Immature natural killer cell (primary cell): ENCODE measurements at regions not wholly inside any gene's neighbourhood (a gene's known extent, or its start where the extent isn't known, plus 50 kb on each side); places are given as distances from the start of the nearest gene placed in this dataset.
"Not testable (repeated sequence)": the region's sequence is repeated elsewhere in the genome, so short reads cannot be mapped to it uniquely, and the experiment has no call there.

Source experiments
- DNase-seq, 3 donors: peaks; one replicate each; pipeline ENCODE4 v3.0.0; 2022; ENCODE audit warnings: mixed read lengths in 1 of 3
- H3K27ac Mint-ChIP-seq, 6 donors: one replicate each; pipeline ENCODE4 v1.8.0; 2020; ENCODE audit warnings: mixed read lengths in 6 of 6, mild to moderate bottlenecking in 5 of 6, inconsistent platforms in 4 of 6, moderate library complexity in 3 of 6
- H3K27me3 Mint-ChIP-seq, 3 donors: one replicate each; pipeline ENCODE4 v1.8.0; 2020 to 2021; ENCODE audit warnings: low read depth in 3 of 3, mild to moderate bottlenecking in 3 of 3, mixed read lengths in 3 of 3, moderate library complexity in 3 of 3, inconsistent platforms in 1 of 3
- H3K36me3 Mint-ChIP-seq, 3 donors: one replicate each; pipeline ENCODE4 v1.8.0; 2020; ENCODE audit warnings: mixed read lengths in 3 of 3, inconsistent platforms in 2 of 3, mild to moderate bottlenecking in 2 of 3
- H3K4me1 Mint-ChIP-seq, 2 donors: one replicate each; pipeline ENCODE4 v1.8.0; 2020; ENCODE audit warnings: inconsistent platforms in 2 of 2, mild to moderate bottlenecking in 2 of 2, mixed read lengths in 2 of 2, moderate library complexity in 1 of 2
- H3K4me3 Mint-ChIP-seq, 5 donors: one replicate each; pipeline ENCODE4 v1.8.0; 2020; ENCODE audit warnings: mild to moderate bottlenecking in 5 of 5, mixed read lengths in 5 of 5, inconsistent platforms in 3 of 5, moderate library complexity in 3 of 5
- H3K9me3 Mint-ChIP-seq, 6 donors: one replicate each; pipeline ENCODE4 v1.8.0; 2020; ENCODE audit warnings: mild to moderate bottlenecking in 6 of 6, mixed read lengths in 6 of 6, inconsistent platforms in 4 of 6, moderate library complexity in 3 of 6

DNA sequence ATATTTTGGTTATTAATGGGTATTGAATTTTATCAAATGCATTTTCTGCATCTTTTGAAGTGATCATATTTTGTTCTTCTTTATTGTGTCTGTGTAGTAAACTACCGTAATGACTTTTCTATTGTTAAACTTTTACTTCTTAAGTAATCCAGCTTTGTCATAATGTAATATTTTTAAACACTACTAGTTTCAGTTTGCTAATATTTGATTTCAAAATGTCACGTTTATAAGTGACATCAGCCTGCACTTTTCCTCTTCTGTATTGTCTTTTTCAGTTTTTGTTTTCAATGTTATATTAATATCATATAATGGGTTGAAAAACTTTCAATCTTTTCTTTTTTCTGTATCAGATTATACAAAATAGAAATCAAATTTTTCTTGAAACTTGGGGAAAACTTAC is 71.6 kb upstream of the ANKRD1 start:
- Mint-ChIP-seq H3K9me3 (no peaks in the 10 kb centered on the region), H3K4me1 (no peaks in the 10 kb centered on the region), H3K36me3 (no peaks in the 10 kb centered on the region), H3K27ac (no peak overlapping the region), H3K27me3 (peaks cover 0 to 5% (median 3%) of the 10 kb centered on the region in 3 donors), H3K4me3 (no peak overlapping the region)
- DNase-seq: no peak

DNA sequence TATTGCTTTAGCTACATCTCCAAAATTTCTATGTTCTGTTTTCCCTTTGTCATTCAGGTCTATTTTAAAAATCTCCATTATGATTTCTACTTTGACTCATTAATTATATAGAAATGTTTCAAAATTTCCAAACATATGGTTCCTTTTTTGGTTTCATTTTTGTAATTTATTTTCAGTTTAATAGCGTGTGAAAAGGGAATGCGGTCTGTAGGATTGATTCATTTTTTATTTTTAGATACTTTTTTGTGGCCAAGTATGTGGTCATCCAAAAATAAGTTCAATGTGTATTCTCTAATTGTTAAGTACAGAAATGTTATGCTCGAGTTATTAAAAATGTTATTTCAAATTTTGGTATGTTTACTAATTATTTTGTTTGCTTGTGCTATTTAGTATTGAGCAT is 72.5 kb upstream of the ANKRD1 start:
- no peak for DNase-seq
- Mint-ChIP-seq H3K4me1 (no peaks in the 10 kb centered on the region), H3K27me3 (peaks cover 0 to 5% (median 3%) of the 10 kb centered on the region in 3 donors), H3K4me3 (no peak overlapping the region), H3K36me3 (no peaks in the 10 kb centered on the region), H3K27ac (no peak overlapping the region), H3K9me3 (no peaks in the 10 kb centered on the region)

DNA sequence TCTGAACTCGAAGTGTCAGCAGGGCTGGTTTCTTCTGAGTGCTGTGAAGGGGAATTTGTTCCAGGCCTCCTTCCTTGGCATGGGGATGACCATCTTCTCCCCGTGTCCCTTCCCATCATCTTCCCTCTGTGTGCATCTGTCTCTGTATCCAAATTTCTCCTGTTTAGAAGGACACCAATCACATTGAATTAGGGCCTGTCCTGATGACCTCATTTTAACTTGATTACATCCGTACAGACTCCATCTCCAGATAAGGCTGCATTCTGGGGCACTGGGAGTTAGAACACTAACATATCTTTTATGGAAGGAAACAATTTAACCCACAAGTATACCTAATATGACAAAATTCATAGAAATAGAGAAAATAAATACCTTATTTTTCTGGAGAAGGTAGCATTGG is 76.8 kb upstream of the ANKRD1 start:
- no peaks in the 10 kb centered on the region for H3K4me1 Mint-ChIP-seq
- peaks cover 3 to 9% (median 3%) of the 10 kb centered on the region in 3 donors for H3K27me3 Mint-ChIP-seq
- H3K9me3 Mint-ChIP-seq: no peaks in the 10 kb centered on the region
- H3K36me3 Mint-ChIP-seq: no peaks in the 10 kb centered on the region
- no peak for DNase-seq
- no peak overlapping the region for H3K27ac Mint-ChIP-seq
- no peak overlapping the region for H3K4me3 Mint-ChIP-seq

DNA sequence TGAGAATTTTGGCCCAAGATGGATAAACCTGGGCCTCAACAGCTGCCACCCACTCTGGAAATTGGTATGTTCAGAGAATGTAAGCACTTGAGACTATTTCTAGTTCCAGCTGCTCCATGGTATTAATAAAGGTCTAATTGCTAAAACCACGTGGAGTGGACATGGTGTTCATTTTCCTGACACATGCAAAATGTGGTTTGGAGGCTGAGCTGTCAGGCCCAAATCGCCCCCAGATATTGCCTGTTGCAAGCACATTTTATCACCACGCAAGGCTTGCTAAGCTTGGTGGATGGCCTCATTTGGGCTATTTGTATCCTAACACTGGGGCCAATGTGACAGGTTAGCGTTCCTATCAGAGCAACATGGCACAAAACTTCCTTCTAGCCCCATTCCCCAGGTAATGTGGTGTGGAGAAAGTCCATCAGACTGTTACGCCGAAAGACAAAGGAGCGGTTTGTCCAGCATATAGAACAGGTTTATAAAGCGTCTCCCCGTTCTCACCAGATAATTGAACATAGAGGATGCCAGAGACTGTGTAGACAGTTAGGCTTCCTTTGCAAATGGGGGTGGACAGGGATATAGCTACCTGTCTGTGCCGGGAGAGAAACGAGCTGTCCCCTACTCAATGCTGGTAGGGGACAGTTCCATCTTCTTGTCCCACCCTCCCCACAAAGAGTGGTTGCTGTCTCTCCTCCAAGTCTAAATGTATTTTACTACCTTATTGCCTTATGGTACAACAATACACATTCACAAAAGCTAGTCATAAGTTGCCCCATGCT is 78.0 kb upstream of the ANKRD1 start:
- H3K27ac Mint-ChIP-seq: no peak overlapping the region
- H3K36me3 Mint-ChIP-seq: no peaks in the 10 kb centered on the region
- no peak for DNase-seq
- H3K4me1 Mint-ChIP-seq: no peaks in the 10 kb centered on the region
- H3K9me3 Mint-ChIP-seq: no peaks in the 10 kb centered on the region
- H3K27me3 Mint-ChIP-seq: peaks cover 3 to 9% (median 3%) of the 10 kb centered on the region in 3 donors
- H3K4me3 Mint-ChIP-seq: no peak overlapping the region

DNA sequence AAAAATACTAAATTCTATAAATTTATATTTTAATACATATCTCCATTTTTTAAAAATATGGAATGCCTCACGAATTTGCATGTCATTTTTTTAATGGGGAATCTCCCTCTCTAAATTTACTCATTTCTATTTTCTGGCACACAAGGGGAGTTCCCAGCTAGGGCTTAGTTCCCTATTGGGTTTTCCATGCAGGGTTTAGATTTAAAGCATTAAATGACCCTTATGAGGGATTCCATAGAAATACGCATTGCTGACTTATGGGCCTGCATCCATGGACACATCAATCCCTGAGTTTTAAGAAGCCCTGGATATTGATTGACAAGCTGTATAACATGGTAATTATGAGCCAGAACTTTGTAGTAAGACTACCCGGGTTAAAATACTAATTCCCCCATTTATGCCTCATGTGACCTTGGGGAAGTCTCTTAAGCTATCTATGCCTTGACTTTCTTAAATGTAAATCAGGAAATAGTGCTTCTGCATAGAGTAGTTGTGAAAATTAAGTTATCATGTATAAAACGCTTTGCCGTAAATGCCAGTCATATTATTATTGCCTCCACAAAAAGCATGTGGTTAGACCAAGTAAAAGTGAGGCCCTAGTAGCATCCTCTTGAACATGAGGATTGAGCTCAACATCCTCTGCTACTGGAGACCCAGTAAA is 78.8 kb upstream of the ANKRD1 start:
- H3K36me3 Mint-ChIP-seq: no peaks in the 10 kb centered on the region
- H3K27ac Mint-ChIP-seq: no peak overlapping the region
- no peaks in the 10 kb centered on the region for H3K9me3 Mint-ChIP-seq
- H3K27me3 Mint-ChIP-seq: peaks cover 3 to 9% (median 4%) of the 10 kb centered on the region in 3 donors
- H3K4me1 Mint-ChIP-seq: no peaks in the 10 kb centered on the region
- H3K4me3 Mint-ChIP-seq: no peak overlapping the region
- DNase-seq: no peak

DNA sequence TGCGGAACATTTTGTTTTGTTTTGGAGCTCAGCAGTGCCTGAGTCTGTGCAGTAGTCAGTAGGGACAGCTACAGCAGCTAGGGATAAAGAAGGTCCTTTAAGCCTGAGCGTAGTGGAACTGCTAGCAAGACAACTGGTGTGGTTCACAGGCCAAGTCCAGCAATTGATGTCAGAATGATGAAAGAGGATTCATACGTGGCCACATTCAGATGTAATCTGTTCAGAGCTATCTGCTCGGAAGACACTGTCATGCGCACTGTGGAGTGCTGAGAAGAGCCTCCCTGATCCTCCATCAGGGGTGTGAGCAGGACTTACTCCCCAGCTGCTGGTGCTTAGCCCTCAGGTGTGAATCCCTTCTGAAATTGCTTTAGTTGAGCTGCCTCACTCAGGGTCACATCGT is 79.6 kb upstream of the ANKRD1 start:
- DNase-seq: no peak
- Mint-ChIP-seq H3K4me1 (no peaks in the 10 kb centered on the region), H3K9me3 (no peaks in the 10 kb centered on the region), H3K27ac (no peak overlapping the region), H3K27me3 (peaks cover 3 to 12% (median 4%) of the 10 kb centered on the region in 3 donors), H3K36me3 (no peaks in the 10 kb centered on the region), H3K4me3 (no peak overlapping the region)

DNA sequence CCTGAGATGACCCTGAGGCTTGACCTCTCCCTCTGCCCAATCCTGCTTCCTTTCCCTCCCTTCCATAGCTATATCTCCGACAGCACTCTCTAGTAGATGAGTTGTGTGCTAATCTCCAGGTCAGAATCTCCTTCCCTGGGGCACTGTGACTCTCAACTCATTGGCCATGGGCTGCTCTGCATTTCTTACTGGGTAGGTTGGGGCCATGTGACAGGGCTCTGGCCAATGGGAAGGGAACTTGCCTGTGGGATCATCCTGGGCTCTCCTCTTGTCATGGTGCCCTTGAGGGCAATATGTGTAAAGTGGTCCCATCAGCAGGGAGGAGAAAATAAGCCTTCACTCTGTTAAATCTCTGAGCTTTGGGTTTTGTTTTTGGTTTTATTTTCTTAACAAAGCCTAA is 80.1 kb upstream of the ANKRD1 start:
- H3K36me3 Mint-ChIP-seq: no peaks in the 10 kb centered on the region
- DNase-seq: no peak
- H3K27ac Mint-ChIP-seq: no peak overlapping the region
- H3K27me3 Mint-ChIP-seq: peaks cover 0 to 9% (median 4%) of the 10 kb centered on the region in 3 donors
- H3K4me1 Mint-ChIP-seq: no peaks in the 10 kb centered on the region
- no peaks in the 10 kb centered on the region for H3K9me3 Mint-ChIP-seq
- no peak overlapping the region for H3K4me3 Mint-ChIP-seq

DNA sequence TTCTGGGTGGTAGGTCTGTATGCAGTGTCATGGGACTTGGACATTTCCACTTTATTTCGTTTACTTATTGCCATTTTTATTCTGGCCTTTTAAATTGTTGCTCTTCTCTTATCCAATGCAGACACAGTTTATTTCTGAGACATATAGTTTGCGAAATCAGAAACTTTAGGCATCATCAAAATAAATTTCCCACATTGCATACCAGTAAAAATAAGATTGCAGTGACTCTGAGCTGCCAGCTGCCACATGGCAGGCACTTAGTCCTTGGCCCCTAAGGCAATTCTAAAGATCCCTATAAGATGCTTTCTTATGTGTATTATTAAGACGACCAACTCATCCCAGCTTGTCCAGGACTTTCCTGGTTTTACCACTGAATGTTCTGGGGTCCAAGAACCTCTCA is 81.8 kb upstream of the ANKRD1 start:
- Mint-ChIP-seq H3K27me3 (peaks cover 0 to 7% (median 4%) of the 10 kb centered on the region in 3 donors), H3K9me3 (no peaks in the 10 kb centered on the region), H3K4me1 (peaks cover 9 to 15% of the 10 kb centered on the region in 2 donors), H3K27ac (no peak overlapping the region), H3K4me3 (no peak overlapping the region), H3K36me3 (no peaks in the 10 kb centered on the region)
- DNase-seq: no peak

DNA sequence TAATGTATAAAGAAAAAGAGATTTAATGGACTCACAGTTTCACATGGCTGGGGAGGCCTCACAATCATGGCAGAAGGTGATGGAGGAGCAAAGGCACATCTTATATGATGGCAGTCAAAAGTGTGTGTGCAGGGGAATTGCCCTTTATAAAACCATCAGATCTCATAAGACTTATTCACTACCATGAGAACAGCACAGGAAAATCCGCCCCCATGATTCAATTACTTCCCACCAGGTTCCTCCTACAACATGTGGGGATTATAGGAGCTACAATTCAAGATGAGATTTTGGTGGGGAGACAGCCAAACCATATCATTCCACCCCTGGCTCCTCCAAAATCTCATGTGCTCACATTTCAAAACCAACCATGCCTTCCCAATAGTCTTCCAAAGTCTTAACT is 82.5 kb upstream of the ANKRD1 start:
- H3K4me1 Mint-ChIP-seq: peaks cover 9 to 22% of the 10 kb centered on the region in 2 donors
- H3K27ac Mint-ChIP-seq: not testable (repeated sequence)

DNA sequence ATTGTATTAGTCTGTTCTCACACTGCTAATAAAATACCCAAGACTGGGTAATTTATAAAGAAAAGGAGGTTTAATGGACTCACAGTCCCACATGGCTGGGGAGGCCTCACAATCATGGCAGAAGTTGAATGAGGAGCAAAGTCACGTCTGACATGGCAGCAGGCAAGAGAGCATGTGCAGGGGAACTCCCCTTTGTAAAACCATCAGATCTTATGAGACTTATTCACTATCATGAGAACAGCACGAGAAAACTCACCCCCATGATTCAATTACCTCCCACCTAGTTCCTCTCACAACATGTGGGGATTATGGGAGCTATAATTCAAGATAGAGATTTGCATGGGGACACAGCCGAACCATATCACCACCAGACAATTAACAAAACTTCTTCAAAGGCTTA is 84.4 kb upstream of the ANKRD1 start:
- not testable (repeated sequence) for H3K9me3 Mint-ChIP-seq, H3K36me3 Mint-ChIP-seq

More for the DNA sequence above, 82.5 kb upstream of the ANKRD1 start:
- H3K27me3 Mint-ChIP-seq, H3K4me3 Mint-ChIP-seq, H3K9me3 Mint-ChIP-seq, DNase-seq, H3K36me3 Mint-ChIP-seq: not testable (repeated sequence)

DNA sequence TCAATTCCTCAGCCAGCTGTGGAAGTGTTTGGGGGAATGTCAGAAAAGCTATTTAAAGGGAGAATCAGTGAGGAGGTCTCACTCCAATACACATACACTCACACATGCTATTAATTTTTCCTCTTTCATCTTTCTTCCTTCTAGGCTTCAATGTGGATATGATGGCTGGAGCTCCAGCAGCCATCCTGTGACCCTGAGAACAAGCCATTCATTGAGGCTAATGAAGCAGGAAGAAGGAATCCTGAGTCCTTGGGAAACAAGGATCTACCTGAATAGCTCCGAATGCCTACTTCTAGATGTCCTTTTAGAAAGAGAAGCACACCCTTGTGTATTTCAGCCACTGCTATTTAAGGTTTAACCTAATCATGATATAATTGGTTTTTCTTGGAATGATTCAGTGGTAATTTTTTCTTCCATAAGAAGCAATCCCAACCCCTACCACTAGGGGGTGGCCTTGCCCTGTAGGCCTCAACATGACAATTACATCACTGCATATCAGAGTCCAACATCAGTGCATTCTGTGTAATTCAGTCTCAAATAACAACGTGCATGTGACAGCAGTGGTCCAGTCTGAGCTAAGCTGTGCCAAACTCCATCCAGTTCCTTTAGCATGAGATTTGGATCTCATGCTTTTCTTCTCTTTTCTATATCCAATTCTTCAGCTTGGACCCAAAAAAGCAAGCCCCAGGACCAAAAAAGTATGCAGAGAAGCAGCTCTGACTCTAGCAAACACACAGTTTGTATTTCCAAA is 85.3 kb upstream of the ANKRD1 start:
- peaks cover 9 to 22% of the 10 kb centered on the region in 2 donors for H3K4me1 Mint-ChIP-seq
- H3K27me3 Mint-ChIP-seq: peaks cover under 1 to 4% (median 2%) of the 10 kb centered on the region in 3 donors
- peak overlapping the region in 4 of 5 donors; percentile 5 to 43 (median 36) for H3K4me3 Mint-ChIP-seq
- H3K9me3 Mint-ChIP-seq: no peaks in the 10 kb centered on the region
- DNase-seq: peak; percentile 42 to 56 (median 55)
- H3K27ac Mint-ChIP-seq: no peak overlapping the region
- no peaks in the 10 kb centered on the region for H3K36me3 Mint-ChIP-seq

More for the DNA sequence above, 84.4 kb upstream of the ANKRD1 start:
- not testable (repeated sequence) for H3K27me3 Mint-ChIP-seq, H3K4me3 Mint-ChIP-seq, DNase-seq, H3K27ac Mint-ChIP-seq
- peaks cover 9 to 22% of the 10 kb centered on the region in 2 donors for H3K4me1 Mint-ChIP-seq

DNA sequence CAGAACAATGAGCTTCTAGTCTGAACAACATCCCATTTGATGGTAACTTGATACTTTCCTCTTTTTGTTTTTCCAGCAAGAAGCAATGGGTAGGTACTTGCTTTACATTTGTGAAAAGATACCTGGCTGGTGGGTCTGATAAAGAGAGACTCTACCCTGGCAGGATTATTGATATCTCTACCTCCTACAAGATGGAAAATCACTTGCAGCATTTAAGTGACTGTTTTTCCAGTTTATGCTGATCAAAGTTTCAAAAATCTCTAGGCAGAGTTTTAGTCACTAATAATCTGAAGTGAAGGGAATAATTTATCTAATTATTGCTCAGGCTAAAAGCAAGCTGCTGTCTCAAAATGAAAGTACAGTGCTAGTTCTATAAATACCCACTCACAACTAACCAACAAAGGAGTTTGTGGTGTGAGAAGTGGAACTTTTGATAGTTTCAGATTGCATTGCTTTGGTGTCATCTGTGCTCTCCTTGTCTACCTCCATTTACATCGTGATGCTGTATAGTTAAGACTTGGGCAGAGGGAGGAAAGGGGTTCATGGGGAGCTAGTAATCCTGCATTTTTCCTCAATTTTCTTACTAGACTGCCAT is 86.0 kb upstream of the ANKRD1 start:
- DNase-seq: peak; percentile 6 to 22 (median 18)
- Mint-ChIP-seq H3K4me1 (peaks cover 9 to 22% of the 10 kb centered on the region in 2 donors), H3K27me3 (peaks cover 1 to 4% (median 2%) of the 10 kb centered on the region in 3 donors), H3K9me3 (no peaks in the 10 kb centered on the region), H3K4me3 (peak overlapping the region in 4 of 5 donors; percentile 16 to 41 (median 23)), H3K27ac (peak overlapping the region in 1 of 6 donors; percentile 33), H3K36me3 (no peaks in the 10 kb centered on the region)

DNA sequence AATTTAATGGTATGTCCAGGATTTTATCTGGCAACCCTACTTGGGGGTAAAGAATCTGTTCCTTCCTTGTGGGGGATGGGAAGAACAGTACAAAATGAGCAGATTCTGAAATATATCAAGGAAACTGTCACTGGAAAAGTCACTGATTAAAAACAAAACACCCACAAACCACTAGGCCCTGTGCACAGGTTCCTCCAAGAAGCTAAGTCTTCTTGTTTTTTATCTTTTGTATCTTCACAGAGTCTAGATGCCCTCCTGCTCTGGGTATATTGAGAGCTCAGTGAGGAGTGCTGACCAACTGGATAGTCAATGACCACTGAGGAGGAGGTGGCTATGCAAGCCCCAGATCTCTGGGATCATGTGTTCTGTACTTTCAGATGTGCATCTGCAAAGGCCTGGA is 86.8 kb upstream of the ANKRD1 start:
- H3K4me3 Mint-ChIP-seq: no peak overlapping the region
- peaks cover 1 to 4% (median 2%) of the 10 kb centered on the region in 3 donors for H3K27me3 Mint-ChIP-seq
- no peak overlapping the region for H3K27ac Mint-ChIP-seq
- H3K36me3 Mint-ChIP-seq: no peaks in the 10 kb centered on the region
- no peak for DNase-seq
- peaks cover 9 to 22% of the 10 kb centered on the region in 2 donors for H3K4me1 Mint-ChIP-seq
- no peaks in the 10 kb centered on the region for H3K9me3 Mint-ChIP-seq

DNA sequence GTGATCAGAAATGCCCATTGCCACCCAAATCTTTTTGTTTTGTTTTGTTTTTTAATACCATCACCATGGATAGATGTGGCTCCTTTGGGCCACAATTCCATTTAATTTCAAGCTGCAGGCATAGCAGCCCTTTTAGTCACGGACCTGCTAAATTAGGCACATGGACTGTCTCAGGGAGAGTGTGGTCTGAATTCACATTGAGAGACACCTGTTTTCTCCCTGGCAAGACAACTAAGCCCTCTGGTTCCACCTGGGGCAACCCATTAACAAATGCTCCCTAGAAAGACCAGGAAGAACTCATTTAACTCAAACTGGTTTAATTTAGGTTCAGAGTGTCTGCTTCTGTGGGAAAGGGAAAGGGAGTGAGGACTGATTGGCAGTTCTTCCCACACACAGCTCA is 88.2 kb upstream of the ANKRD1 start:
- Mint-ChIP-seq H3K9me3 (no peaks in the 10 kb centered on the region), H3K27ac (no peak overlapping the region), H3K27me3 (peaks cover 0 to 9% (median 2%) of the 10 kb centered on the region in 3 donors), H3K36me3 (no peaks in the 10 kb centered on the region), H3K4me3 (no peak overlapping the region), H3K4me1 (peaks cover 9 to 22% of the 10 kb centered on the region in 2 donors)
- no peak for DNase-seq
